SU-DHL-6 (cell line): ENCODE measurements at regions not wholly inside any gene's neighbourhood (a gene's known extent, or its start where the extent isn't known, plus 50 kb on each side); places are given as distances from the start of the nearest gene placed in this dataset.

Experiments used
- CTCF ChIP-seq: fragments of 200-600 bp; sonication (generic); IDR thresholded peaks from one replicate; pipeline ENCODE4 v1.5.1; 2017; ENCODE audit warnings: antibody characterized with exemption, mild to moderate bottlenecking, low read length, moderate library complexity; ENCODE audit not compliant: insufficient read depth, poor library complexity, severe bottlenecking
- EZH2phosphoT487 ChIP-seq: fragments of 200-600 bp; sonication (generic), shearing (Covaris generic); conservative IDR thresholded peaks from 2 replicates; pipeline ENCODE4 v1.6.1; 2018; ENCODE audit warnings: mild to moderate bottlenecking, antibody characterized with exemption, low read length, moderate library complexity, mixed read lengths

DNA sequence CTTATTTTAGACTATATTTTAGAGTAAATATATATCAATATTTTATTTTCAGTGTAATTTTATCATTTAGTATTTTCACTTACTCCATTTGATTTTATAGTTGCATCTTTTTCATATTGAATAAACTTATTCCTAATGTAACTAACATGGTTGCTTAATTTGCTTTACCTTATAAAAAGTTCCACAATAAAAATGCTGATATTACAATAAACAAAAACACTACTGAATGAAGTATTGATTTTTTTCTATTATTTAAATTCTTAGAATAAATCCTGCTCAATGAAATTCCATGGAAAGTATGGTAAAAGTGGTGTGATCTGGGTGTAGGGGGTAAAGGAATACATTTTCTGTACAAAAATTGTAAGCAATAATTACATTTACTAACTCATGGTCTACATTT is 2074.9 kb upstream of the C9orf72 start:
- TF ChIP-seq CTCF: no peak
- TF ChIP-seq EZH2phosphoT487: no peak
